Activated CD8-positive, alpha-beta memory T cell treated with anti-CD3 and anti-CD28 coated beads, Interleukin-2, amount 50 U/mL, for 4 hours (primary cell): ENCODE measurements at regions not wholly inside any gene's neighbourhood (a gene's known extent, or its start where the extent isn't known, plus 50 kb on each side); places are given as distances from the start of the nearest gene placed in this dataset.

Experiments
- DNase-seq: peaks from one replicate; pipeline ENCODE4 v3.0.0-alpha.2; 2020

DNA sequence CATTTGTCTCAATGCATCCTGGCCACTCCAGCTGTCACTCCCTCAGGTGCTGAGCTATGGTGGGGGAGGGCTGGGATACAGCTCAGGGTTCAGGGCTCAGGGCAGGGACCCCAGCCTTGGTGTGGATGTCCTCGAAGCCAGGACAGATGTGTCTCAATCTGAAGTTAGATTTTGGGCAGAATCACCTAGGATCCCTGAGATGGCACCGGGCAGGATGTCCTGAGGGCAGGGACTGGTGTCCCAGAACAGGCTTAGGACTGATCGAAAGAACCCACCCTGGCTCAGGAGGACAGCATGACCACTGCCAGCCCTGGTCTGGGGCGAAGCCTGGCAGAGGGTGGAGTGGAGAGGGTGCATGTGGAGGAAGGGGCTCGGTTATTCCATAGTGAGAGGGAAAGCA, 96.8 kb upstream of the THY1 start:
- DNase-seq = no peak

- no peak for DNase-seq
Observed at GRCh38 chr11:119518746-119519730, 96.1 kb upstream of the THY1 start.

DNA sequence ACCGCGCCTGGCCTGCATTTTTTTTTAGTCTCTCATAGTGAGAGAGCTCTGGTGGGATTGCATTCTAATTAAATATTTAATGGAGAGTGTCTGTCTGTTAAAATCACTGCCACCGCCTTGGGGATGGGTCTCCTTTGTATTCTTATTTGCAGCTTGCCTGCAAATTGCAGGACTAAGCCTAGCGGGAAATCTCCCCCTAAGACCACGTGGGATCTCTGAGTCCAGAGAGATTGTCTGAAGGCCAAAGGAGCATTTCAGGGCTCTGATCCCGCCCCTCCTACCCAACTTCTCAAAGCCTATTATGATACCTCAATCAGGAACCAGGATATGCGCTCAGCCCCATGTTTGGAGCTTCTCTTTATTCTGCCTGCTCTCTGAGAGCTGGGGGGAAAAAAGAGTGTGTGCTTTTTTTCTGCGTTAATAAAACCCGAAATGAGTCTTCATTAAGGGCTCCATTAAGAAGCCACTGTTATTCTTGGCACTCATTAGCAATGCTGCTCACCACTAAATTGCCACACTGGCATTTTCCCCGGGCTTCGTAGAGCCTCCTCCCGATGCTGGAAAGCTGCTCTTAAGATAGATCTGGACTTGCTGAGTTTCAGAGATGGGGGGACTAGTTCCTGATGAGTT, 92.9 kb upstream of the THY1 start:
- no peak for DNase-seq

DNA sequence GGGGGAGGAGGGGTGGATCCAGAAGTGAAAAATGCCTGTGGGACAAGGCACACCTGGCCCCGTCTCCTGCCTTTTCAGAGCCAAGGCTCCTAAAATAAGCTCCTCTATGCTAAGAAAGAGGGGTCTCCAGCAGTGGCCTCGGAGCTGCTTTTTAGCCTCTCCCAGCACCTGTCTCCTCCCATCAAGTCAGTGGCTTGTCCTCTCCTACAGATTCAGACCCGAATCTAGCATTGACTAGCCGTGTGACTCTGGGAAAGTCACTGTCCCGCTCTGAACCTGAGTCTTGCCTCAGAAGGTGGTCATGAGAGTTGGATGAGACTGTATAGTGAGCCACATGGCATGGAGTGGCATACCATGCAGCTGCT, 90.8 kb upstream of the THY1 start:
- DNase-seq = no peak

DNA sequence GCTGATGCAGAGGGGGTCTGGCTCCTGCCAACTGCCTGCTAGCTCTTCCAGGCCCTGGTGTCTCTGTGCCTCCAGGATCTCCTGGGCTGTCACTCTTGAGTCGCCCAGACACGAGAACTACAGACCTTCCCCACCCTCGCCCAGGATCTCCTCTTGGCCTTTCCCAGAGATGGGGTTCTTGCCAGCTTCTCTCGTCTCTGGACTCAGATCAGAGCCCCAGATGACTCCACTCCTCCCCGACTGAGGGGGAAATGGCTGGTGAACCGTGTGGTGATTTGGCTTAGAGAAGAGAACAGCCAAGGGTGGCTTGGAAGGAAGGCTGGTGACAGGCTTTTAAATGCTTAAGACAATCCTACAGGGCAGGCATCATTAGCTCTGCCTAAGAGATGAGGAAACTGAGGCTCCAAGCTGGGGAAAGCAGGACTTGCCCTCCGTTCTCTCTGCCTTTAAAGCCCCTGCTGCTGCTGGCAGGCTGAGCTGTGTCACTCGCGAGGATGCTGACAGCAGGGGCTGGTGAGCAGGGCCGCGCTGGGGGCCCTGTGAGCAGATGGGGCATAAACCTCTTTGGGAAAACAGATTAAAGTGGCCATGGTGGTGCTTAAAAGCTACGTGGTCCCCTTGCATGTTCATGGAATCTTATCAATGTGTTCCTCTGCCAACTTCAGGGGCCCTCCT, 90.3 kb upstream of the THY1 start:
- no peak for DNase-seq

DNA sequence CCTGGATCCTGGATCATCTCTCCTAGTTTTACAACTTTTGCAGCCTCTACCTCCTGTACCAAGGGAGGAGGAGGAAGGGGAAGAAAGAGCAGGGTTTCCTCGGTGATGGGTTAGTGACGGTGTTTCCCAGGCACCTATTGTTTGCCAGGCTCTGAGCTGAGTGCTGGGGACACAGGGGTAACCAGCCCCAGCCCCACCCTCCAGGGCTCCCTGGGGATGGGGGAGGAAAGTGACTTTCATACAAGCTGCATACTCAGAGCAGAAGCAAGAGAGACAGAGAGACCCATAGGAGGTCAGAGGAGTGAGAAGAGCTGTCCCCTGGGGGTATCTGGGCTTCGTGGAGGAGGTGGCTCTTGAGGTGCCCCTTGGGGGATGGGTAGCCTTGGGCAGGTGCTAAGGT, 89.4 kb upstream of the THY1 start:
- DNase-seq = no peak

GRCh38 chr11:119511614-119512306, 88.8 kb upstream of the THY1 start:
- no peak for DNase-seq

DNA sequence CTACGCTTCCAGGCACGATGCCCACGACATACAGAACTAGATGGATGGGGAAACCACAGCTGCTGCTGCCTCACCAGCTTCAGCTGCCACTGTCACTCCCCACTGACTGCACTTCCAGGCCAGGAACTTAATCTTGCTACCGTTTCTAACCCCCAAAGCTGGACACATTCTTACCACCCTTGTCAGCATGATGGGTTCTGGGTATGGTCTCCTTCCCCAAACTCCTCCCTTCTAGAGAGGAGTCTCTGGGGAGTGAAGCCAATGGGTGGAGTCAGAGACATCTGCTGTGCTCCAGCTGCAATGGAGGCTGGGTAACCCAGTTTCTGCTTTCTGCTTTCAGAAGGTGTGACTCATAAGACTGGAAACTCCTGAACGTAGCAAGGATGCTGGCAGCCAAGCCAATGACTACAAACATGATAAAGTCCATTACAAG, 87.0 kb upstream of the THY1 start:
- no peak for DNase-seq

GRCh38 chr11:119509282-119509841, 86.4 kb upstream of the THY1 start:
- DNase-seq = no peak

DNA sequence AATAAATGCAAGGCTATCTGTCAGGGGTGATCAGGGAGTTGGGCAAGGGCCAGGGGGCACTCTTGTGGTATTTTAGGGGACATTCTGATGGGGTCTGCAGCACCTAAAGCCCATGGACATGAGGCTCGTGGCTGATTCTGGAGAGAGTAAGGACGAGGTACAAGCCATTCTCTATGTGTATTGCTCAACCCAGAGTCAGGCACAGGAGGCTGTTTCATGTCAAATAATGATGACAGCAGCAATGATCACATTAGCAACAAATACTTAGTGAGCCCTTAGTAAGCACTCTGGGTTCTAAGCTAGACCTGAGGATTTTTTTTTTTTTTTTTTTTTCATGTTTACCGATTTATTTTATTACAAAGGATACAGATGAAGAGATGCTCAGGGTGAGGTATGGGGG, 83.5 kb upstream of the THY1 start:
- no peak for DNase-seq

DNA sequence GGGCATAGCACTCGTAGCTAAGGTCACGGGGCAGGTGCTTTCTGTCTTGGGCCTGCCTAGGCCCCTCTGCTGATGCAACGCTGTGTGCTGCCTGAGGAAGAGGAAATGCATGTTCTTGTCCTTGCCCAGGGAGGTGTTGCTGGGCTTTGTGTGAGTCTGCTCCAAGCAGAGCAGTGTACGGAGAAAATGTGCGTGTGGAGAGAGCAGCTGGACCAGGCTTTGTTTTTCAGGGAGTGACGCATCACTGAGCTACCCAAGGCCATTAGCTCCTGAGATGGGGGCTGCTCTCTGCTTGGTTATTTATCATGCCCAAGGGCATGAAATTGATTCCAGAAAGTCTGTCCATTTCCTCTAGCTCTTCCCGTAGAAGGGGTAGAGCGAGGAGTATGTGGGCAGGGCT, 82.9 kb upstream of the THY1 start:
- DNase-seq = no peak

DNA sequence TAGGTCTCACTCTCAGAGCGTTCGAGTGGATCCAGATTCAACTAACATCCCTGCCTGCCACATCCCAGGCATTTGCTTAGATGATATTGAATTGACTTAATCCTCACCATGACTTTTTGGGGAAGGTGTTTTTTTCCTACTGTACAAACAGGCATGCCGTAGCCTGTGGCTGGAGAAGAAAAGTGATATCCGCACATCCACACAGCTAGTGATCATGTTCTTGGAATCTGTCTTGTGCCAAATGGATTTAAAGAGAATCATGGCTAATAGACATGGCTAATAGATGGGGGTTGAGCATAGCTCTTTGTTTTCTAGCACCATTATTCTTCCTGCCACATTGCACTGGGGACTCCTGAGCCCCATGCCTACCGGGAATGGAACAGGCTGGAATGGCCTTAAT, 82.1 kb upstream of the THY1 start:
- DNase-seq = no peak

GRCh38 chr11:119504371-119504770, 81.4 kb upstream of the THY1 start:
- no peak for DNase-seq

- no peak for DNase-seq
Observed at GRCh38 chr11:119501777-119502405, 78.9 kb upstream of the THY1 start.

- no peak for DNase-seq
Observed at GRCh38 chr11:119497717-119498116, 74.7 kb upstream of the THY1 start.

DNA sequence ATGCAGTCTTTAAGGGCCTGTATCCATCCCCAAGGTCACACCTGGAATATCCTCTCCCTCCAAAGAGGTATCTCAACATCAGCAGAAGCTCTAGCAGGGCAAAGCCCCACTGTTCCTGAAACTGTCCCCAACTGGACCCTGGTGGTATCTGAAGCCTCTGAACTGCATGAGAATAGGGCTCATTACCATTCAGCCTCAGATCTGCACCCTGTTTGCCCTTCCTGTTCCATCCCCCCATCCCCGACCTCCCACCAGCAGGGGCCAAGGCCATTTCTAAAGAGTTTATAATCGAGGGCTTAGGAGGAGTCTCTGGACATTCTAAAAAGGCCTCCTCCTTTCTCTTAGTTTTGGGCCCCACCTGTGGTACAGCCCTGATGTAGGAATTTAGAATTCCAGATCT, 74.0 kb upstream of the THY1 start:
- DNase-seq = no peak

DNA sequence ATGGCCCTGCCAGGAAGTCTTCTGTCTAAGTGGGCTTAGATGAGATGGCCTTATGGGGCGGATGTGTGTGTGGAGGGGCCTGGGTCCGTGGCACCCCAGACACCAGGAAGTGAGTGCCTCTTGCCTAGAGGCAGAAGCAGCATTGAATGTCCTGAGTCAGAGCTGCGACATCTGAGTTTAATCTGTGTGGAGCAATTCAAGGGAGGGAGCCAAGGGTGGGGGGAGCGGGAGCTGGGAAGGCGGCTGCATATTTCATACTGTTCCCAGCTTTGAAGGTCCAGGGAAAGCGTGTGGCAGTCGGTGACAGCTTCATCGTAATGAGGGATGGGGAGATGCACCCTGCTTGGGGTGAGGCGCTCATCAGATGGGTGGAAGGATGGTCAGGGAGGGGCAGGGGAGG, 73.5 kb upstream of the THY1 start:
- DNase-seq = no peak

DNA sequence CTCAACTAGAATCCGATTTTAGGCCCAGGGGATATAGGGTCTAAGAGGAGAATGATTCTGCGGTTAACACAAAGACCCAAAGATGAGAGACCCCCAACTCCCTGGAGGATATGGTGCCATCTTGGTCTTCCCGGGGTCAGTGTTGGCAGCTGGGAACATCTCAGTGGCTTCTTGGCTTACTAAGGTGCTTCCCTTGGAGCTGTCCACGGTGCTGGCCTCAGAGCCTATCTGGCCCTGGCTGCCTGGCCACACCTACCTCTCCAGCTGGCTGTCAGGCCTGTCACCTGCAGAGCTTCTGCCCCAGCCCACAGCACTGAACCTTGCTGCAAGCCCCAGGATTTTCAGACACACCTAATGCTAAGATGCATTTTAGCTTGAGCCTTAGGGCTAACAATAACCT, 70.7 kb upstream of the THY1 start:
- DNase-seq = no peak

DNA sequence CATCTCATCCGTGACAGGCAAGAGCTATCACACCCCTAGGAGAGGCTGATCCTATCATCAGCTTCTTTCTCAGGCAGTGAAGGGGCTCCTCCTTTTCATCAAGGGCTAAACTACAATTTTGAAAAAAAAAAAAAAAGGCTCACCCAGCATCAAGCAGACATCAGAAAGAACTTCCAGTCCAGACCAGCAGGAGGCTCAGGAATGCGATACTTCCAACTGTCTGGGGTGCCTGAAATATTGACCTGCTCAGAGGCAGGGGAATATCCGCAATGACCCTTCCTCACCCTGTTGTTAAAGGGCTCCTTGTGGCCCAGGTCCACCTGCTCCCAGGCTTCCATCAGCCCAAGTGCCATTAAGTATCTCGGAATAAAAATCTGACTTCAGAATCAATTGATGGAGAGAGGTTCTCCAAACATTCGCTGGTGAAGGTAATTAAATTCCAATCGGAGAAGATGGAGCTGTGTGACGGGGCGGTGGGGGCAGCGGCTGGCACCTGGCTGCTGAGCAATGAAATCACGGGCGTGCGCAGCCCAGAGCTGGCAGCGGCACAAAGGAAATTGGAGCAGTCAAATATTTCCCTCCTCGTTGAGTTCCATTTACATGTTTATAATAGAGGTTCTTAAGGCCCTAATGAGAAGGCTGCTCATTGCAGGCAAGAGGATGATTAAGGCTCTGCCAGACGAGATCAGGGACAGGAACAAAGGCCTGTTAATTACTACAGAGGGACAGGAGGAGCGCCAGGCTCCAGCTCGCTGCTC, 69.0 kb upstream of the THY1 start:
- no peak for DNase-seq

DNA sequence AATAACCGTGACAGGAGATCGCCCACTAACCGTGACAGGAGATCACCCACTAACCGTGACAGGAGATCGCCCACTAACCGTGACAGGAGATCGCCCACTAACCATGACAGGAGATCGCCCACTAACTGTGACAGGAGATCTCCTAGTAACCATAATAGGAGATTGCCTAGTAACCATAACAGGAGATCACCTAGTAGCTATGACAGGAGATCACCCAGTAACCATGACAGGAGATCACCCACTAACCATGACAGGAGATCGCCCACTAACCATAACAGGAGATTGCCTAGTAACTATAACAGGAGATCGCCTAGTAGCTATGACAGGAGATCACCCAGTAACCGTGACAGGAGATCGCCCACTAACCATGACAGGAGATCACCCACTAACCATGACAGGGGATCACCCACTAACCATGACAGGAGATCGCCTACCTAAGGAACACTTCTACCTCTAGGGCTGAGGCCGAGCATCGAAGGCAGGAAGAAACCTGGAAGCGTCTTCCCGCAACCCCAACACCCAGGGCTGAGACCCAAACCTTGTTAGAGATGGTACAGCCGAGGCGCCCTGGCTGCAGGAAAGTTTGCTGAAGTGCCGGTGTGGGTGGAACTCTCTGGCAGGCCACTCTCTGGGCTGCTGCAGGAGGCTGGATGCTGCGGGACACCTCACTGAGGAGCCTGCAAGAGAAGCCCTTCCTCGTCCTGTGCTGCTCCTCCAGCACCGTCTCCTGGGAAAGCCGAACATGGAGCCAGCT, 67.5 kb upstream of the THY1 start:
- DNase-seq = no peak

DNA sequence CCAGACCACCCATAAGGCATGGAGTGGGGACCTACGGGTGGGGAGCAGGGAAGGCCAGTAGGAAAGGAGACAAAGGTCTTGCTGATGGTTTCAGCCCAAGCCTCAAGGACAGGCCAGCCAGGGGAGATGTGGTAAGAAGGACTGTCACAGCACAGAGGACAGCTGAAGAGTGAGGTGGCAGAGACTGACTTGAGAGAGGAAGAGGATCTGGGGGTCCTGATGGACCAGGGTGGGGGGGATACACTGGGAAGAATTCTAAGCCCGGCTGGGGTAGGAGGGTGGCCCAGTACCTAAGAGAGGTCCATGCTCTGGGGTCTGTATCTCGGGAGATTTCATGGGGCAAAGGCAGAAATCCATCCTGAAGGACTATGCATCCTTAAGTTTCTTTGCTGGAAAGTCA, 66.1 kb upstream of the THY1 start:
- no peak for DNase-seq
